GM23338 (cell line): ENCODE measurements at regions not wholly inside any gene's neighbourhood (a gene's known extent, or its start where the extent isn't known, plus 50 kb on each side); places are given as distances from the start of the nearest gene placed in this dataset.

ENCODE experiments used
- ATAC-seq: fragments of 200-7000 bp; cut with Tn5 transposase; 3 replicates; pipeline ENCODE4 v1.9.1; 2020
- DNase-seq: peaks from one replicate; pipeline ENCODE4 v3.0.0-alpha.2; 2015; ENCODE audit warnings: low spot score
- H2AFZ ChIP-seq: fragments of 200-600 bp; sonication (generic); 2 replicates; pipeline ENCODE4 v1.8.0; 2016; ENCODE audit warnings: antibody characterized with exemption, mild to moderate bottlenecking, moderate library complexity
- H3F3A ChIP-seq: fragments of 200-600 bp; sonication (generic); replicated peaks from 2 replicates; pipeline ENCODE4 v1.8.0; 2017; ENCODE audit warnings: antibody characterized with exemption, mixed run types, low read depth
- H3K27ac ChIP-seq: fragments of 200-600 bp; sonication (generic); 2 replicates; pipeline ENCODE4 v1.6.1; 2016; ENCODE audit warnings: low read depth
- H3K27me3 ChIP-seq: fragments of 200-600 bp; sonication (generic); 2 replicates; pipeline ENCODE4 v1.8.0; 2016; ENCODE audit warnings: mild to moderate bottlenecking, mixed run types, moderate library complexity; ENCODE audit not compliant: insufficient read depth
- H3K36me3 ChIP-seq: fragments of 200-600 bp; sonication (generic); 2 replicates; pipeline ENCODE4 v1.8.0; 2016; ENCODE audit warnings: mild to moderate bottlenecking; ENCODE audit not compliant: insufficient read depth
- H3K4me1 ChIP-seq: fragments of 200-600 bp; sonication (generic); 2 replicates; pipeline ENCODE4 v1.8.0; 2016; ENCODE audit warnings: mild to moderate bottlenecking, moderate library complexity; ENCODE audit not compliant: insufficient read depth
- H3K4me2 ChIP-seq: fragments of 200-600 bp; sonication (generic); 2 replicates; pipeline ENCODE4 v1.7.1; 2017; ENCODE audit warnings: mixed run types
- H3K4me3 ChIP-seq: fragments of 200-600 bp; sonication (generic); 2 replicates; pipeline ENCODE4 v1.6.1; 2016; ENCODE audit warnings: mixed run types
- H3K79me2 ChIP-seq: fragments of 200-600 bp; sonication (generic); replicated peaks from 2 replicates; pipeline ENCODE4 v1.8.0; 2017; ENCODE audit warnings: mild to moderate bottlenecking; ENCODE audit not compliant: insufficient read depth
- H3K9me2 ChIP-seq: fragments of 200-600 bp; sonication (generic); 2 replicates; pipeline ENCODE4 v1.8.0; 2017; ENCODE audit not compliant: insufficient read depth
- H4K20me1 ChIP-seq: fragments of 200-600 bp; sonication (generic); replicated peaks from 2 replicates; pipeline ENCODE4 v1.8.0; 2017; ENCODE audit warnings: mild to moderate bottlenecking; ENCODE audit not compliant: insufficient read depth
- H3K27ac Mint-ChIP-seq: 2 replicates; pipeline ENCODE4 v1.8.0; 2020; ENCODE audit warnings: inconsistent platforms, mild to moderate bottlenecking, moderate library complexity, mixed read lengths
- H3K27me3 Mint-ChIP-seq: 3 replicates; pipeline ENCODE4 v1.8.0; 2022; ENCODE audit warnings: low read depth, mild to moderate bottlenecking, moderate library complexity, mixed read lengths, inconsistent platforms; ENCODE audit not compliant: insufficient read depth, poor library complexity
- H3K36me3 Mint-ChIP-seq: 3 replicates; pipeline ENCODE4 v1.8.0; 2021; ENCODE audit warnings: low read depth, mild to moderate bottlenecking, inconsistent platforms, moderate library complexity, mixed read lengths
- H3K4me1 Mint-ChIP-seq: 3 replicates; pipeline ENCODE4 v1.8.0; 2020; ENCODE audit warnings: mild to moderate bottlenecking, inconsistent platforms, mixed read lengths
- H3K4me3 Mint-ChIP-seq: 3 replicates; pipeline ENCODE4 v1.8.0; 2021; ENCODE audit warnings: moderate library complexity, mild to moderate bottlenecking, inconsistent platforms, mixed read lengths
- H3K9me3 Mint-ChIP-seq: 3 replicates; pipeline ENCODE4 v1.8.0; 2020; ENCODE audit warnings: moderate library complexity, mild to moderate bottlenecking, inconsistent platforms, mixed read lengths
- CREB1 ChIP-seq: fragments of 250-450 bp; sonication (Bioruptor Pico); IDR thresholded peaks from 2 replicates; pipeline ENCODE4 v1.5.0; 2020; ENCODE audit warnings: low read depth, mild to moderate bottlenecking, moderate library complexity
- CTCF ChIP-seq, 2 experiments: fragments of 200-600 bp in 1 of 2; sonication (generic) in 1 of 2; conservative IDR thresholded peaks; 2 replicates each; pipeline versions ENCODE4 v1.5.1 to v1.6.1; 2016 to 2017; ENCODE audit warnings: antibody characterized with exemption in 2 of 2, low read depth in 2 of 2, mild to moderate bottlenecking in 2 of 2, moderate library complexity in 1 of 2
- ETS1 ChIP-seq: IDR thresholded peaks from 2 replicates; pipeline ENCODE4 v1.6.1; 2016; ENCODE audit warnings: antibody characterized with exemption
- EZH2 ChIP-seq: fragments of 200-600 bp; sonication (generic); IDR thresholded peaks from one replicate; pipeline ENCODE4 v1.8.0; 2017; ENCODE audit warnings: antibody characterized with exemption, mild to moderate bottlenecking, low read depth; ENCODE audit not compliant: unreplicated experiment
- EZH2phosphoT487 ChIP-seq: fragments of 200-600 bp; sonication (generic); IDR thresholded peaks from one replicate; pipeline ENCODE4 v1.8.1; 2018; ENCODE audit warnings: antibody characterized with exemption; ENCODE audit not compliant: unreplicated experiment
- JUNB ChIP-seq: IDR thresholded peaks from one replicate; pipeline ENCODE4 v1.6.1; 2016; ENCODE audit warnings: antibody characterized with exemption; ENCODE audit not compliant: unreplicated experiment
- NANOG ChIP-seq: IDR thresholded peaks from 2 replicates; pipeline ENCODE4 v1.6.1; 2016; ENCODE audit warnings: antibody characterized with exemption, borderline replicate concordance
- POLR2AphosphoS5 ChIP-seq: IDR thresholded peaks from 2 replicates; pipeline ENCODE4 v1.6.1; 2016; ENCODE audit warnings: antibody characterized with exemption, low read depth
- REST ChIP-seq: IDR thresholded peaks from one replicate; pipeline ENCODE4 v1.6.1; 2018; ENCODE audit warnings: antibody characterized with exemption; ENCODE audit not compliant: unreplicated experiment
- STAT1 ChIP-seq: IDR thresholded peaks from one replicate; pipeline ENCODE4 v1.6.1; 2016; ENCODE audit warnings: antibody characterized with exemption; ENCODE audit not compliant: unreplicated experiment
- ZNF114 ChIP-seq: fragments of 250-450 bp; sonication (Bioruptor Pico); IDR thresholded peaks from 2 replicates; pipeline ENCODE4 v1.5.0; 2020; ENCODE audit warnings: mild to moderate bottlenecking, moderate library complexity
- ZNF331 ChIP-seq: fragments of 250-450 bp; sonication (Bioruptor Pico); IDR thresholded peaks from 2 replicates; pipeline ENCODE4 v1.5.0; 2020; ENCODE audit warnings: low read depth, mild to moderate bottlenecking, moderate library complexity
- ZNF462 ChIP-seq: fragments of 250-450 bp; sonication (Bioruptor Pico); IDR thresholded peaks from 2 replicates; pipeline ENCODE4 v1.5.0; 2020; ENCODE audit warnings: mild to moderate bottlenecking, moderate library complexity

GRCh38 chr16:17728196-17728595 lies 257.4 kb upstream of the XYLT1 start:
- H3K4me3 Mint-ChIP-seq = no peak overlapping the region
- peaks cover 3% of the 10 kb centered on the region; the same call in 1 of the 3 replicates for H3K4me1 Mint-ChIP-seq
- H3K4me3 ChIP-seq = no peak overlapping the region
- H3F3A ChIP-seq = no peaks in the 10 kb centered on the region
- no peak overlapping the region for H3K27ac Mint-ChIP-seq
- H3K9me3 Mint-ChIP-seq = peaks cover 13% of the 10 kb centered on the region
- no peak for ATAC-seq
- no peak for DNase-seq
- TF ChIP-seq EZH2phosphoT487 = no peak
- no peak for TF ChIP-seq CREB1 (CRISPR knock-in tag)
- no peak for TF ChIP-seq POLR2AphosphoS5
- TF ChIP-seq CTCF (conservative IDR thresholded peaks at IDR 0.05; ENCODE audit: low read depth in 2 of 2) = no peak
- TF ChIP-seq ETS1 = no peak
- no peak for TF ChIP-seq ZNF114
- no peak for TF ChIP-seq ZNF462
- no peak for TF ChIP-seq STAT1
- no peak for TF ChIP-seq REST
- TF ChIP-seq NANOG = no peak
- no peak for TF ChIP-seq JUNB
- TF ChIP-seq ZNF331 (CRISPR knock-in tag) = no peak
- TF ChIP-seq EZH2 = no peak
- 0 out of 2 replicates have a peak, but pooled peaks cover 3% of the 10 kb centered on the region for H3K36me3 ChIP-seq
- no peak overlapping the region for H3K4me2 ChIP-seq
- H3K27ac ChIP-seq = no peak overlapping the region
- no peak overlapping the region for H2AFZ ChIP-seq
- H4K20me1 ChIP-seq = no peaks in the 10 kb centered on the region
- H3K4me1 ChIP-seq = no peaks in the 10 kb centered on the region
- H3K79me2 ChIP-seq = no peaks in the 10 kb centered on the region
- H3K36me3 Mint-ChIP-seq = peaks cover 8% of the 10 kb centered on the region
- H3K27me3 Mint-ChIP-seq = no peaks in the 10 kb centered on the region
- H3K9me2 ChIP-seq = no peaks in the 10 kb centered on the region
- no peaks in the 10 kb centered on the region for H3K27me3 ChIP-seq
